ENCODE measurements at regions not wholly inside any gene's neighbourhood (a gene's known extent, or its start where the extent isn't known, plus 50 kb on each side); places are given as distances from the start of the nearest gene placed in this dataset.

GRCh38 chr2:41000374-41000773 is 548.5 kb upstream of the SLC8A1 start:
- H3K4me3 ChIP-seq: no peak overlapping the region
- H3K27me3 ChIP-seq: no peaks in the 10 kb centered on the region
- no peaks in the 10 kb centered on the region for H3K36me3 ChIP-seq
- intact Hi-C loops (cut with DNase I): no loop called here
- WGBS, 2 donors: 38 to 41% methylated on average over 1 of the region's 1 CpG
- no peaks in the 10 kb centered on the region for H3K4me1 ChIP-seq
- no peak overlapping the region for H3K27ac ChIP-seq
- no peak for DNase-seq
- TF ChIP-seq POLR2A (IDR thresholded peaks at IDR 0.05): no peak
- TF ChIP-seq, protein P1, sequence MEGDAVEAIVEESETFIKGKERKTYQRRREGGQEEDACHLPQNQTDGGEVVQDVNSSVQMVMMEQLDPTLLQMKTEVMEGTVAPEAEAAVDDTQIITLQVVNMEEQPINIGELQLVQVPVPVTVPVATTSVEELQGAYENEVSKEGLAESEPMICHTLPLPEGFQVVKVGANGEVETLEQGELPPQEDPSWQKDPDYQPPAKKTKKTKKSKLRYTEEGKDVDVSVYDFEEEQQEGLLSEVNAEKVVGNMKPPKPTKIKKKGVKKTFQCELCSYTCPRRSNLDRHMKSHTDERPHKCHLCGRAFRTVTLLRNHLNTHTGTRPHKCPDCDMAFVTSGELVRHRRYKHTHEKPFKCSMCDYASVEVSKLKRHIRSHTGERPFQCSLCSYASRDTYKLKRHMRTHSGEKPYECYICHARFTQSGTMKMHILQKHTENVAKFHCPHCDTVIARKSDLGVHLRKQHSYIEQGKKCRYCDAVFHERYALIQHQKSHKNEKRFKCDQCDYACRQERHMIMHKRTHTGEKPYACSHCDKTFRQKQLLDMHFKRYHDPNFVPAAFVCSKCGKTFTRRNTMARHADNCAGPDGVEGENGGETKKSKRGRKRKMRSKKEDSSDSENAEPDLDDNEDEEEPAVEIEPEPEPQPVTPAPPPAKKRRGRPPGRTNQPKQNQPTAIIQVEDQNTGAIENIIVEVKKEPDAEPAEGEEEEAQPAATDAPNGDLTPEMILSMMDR (IDR thresholded peaks at IDR 0.05): no peak
- H3K9me3 ChIP-seq: no peaks in the 10 kb centered on the region

DNA sequence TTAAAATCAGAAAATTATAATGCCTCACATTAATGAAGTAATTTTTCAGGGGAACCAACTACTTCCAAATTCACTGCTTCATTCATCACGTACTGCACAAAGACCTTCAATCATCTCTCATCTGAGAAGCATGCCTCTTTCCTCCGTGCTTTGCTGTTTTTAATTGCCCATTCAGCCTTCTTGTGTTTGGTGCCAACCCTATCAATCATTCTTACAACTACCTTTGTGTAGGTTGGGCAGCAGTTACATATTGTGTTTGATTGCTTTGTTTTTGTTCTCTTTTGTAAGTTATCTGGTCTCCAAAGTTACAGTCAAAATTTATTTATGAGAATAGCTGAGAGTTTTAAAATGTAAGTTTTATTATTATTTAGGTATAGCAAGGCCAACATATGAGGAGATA is 549.0 kb upstream of the SLC8A1 start:
- intact Hi-C loops (cut with DNase I): no loop called here
- H3K36me3 ChIP-seq: no peaks in the 10 kb centered on the region
- H3K27me3 ChIP-seq: no peaks in the 10 kb centered on the region
- H3K9me3 ChIP-seq: no peaks in the 10 kb centered on the region
- H3K27ac ChIP-seq: no peak overlapping the region
- no peaks in the 10 kb centered on the region for H3K4me1 ChIP-seq
- TF ChIP-seq, protein P1 (IDR thresholded peaks at IDR 0.05): no peak
- TF ChIP-seq POLR2A (IDR thresholded peaks at IDR 0.05): no peak
- WGBS, 2 donors: 37 to 38% methylated on average over 2 of the region's 2 CpGs
- no peak for DNase-seq
- no peak overlapping the region for H3K4me3 ChIP-seq

DNA sequence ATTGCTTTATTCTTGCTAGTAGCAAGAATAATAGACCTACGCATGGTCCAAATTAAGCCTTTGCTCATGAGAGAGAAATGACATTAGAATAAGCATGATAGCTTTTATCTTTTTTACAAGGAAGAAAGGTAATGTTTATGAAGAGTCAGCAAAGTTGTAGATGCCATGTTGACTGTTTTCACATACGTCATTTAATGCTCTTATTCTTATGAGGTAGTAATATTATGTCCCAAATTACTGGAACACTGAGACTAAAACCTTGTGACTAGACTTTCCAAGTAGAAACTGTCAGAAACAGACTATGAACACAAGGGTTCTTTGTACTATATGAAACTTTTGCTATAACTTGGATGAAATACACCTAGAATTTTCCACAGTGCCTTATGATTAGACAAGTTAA is 552.8 kb upstream of the SLC8A1 start:
- H3K9me3 ChIP-seq: no peaks in the 10 kb centered on the region
- TF ChIP-seq, protein P1 (IDR thresholded peaks at IDR 0.05): no peak
- TF ChIP-seq POLR2A (IDR thresholded peaks at IDR 0.05): no peak

DNA sequence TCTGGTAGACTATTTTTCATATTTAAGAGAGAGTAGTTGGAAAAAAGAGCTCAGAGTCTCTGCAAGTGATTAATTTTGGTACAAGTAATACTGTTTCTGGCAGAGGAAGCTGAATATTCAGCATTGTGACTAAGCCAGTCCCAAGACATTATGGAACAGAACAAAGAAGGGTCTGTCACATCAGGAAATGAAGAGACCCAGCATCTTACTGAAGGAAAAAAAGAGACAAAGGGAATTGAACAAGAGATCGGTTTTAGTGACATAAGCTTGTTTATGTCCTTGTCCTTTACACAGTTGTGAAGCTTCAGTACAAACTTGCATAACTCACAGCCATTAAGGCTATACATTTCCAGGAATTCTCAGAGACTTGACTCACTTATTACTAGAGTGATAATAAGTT is 568.5 kb upstream of the SLC8A1 start:
- Histone ChIP-seq H3K27me3 (no peaks in the 10 kb centered on the region), H3K4me1 (no peaks in the 10 kb centered on the region), H3K9me3 (no peaks in the 10 kb centered on the region), H3K27ac (no peak overlapping the region), H3K36me3 (no peaks in the 10 kb centered on the region), H3K4me3 (no peak overlapping the region)
- intact Hi-C loops (cut with DNase I): no loop called here
- WGBS, 2 donors: 38 to 46% methylated on average over 1 of the region's 1 CpG
- DNase-seq: no peak
- no peak for TF ChIP-seq POLR2A (IDR thresholded peaks at IDR 0.05)

More for the DNA sequence above, 552.8 kb upstream of the SLC8A1 start:
- Histone ChIP-seq H3K27ac (no peak overlapping the region), H3K36me3 (no peaks in the 10 kb centered on the region), H3K4me3 (no peak overlapping the region), H3K4me1 (no peaks in the 10 kb centered on the region), H3K27me3 (no peaks in the 10 kb centered on the region)
- no peak for DNase-seq
- intact Hi-C loops (cut with DNase I): no loop called here
- whole genome bisulfite sequencing, 2 donors: 87 to 88% methylated on average over 2 of the region's 2 CpGs

DNA sequence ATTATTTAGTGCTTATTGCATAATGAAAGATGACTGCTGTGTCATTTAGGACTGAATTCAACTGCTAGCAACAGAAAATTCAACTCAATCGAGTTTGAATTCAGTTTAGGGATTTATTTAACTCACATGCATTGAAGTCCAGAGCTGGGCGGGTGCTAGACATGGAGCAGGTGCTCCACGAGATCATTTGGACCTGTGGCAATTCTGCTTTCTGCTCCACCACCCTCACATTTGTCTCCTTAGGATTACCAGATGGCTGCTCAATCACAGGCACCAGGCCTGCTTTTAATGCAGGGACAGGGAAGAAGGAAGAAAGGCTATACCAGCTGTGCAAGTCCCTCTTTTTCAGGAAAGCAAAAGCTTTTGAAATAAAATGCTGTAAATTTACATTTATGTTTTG is 572.9 kb upstream of the SLC8A1 start:
- H3K4me3 ChIP-seq: no peak overlapping the region
- intact Hi-C loops (cut with DNase I): no loop called here
- no peak overlapping the region for H3K27ac ChIP-seq
- no peaks in the 10 kb centered on the region for H3K4me1 ChIP-seq
- no peak for DNase-seq
- no peaks in the 10 kb centered on the region for H3K36me3 ChIP-seq
- H3K9me3 ChIP-seq: no peaks in the 10 kb centered on the region
- no peaks in the 10 kb centered on the region for H3K27me3 ChIP-seq
- TF ChIP-seq POLR2A (IDR thresholded peaks at IDR 0.05): no peak
- TF ChIP-seq, protein P1 (IDR thresholded peaks at IDR 0.05): no peak
- WGBS, 2 donors: 43 to 71% methylated on average over 3 of the region's 3 CpGs

- intact Hi-C loops (cut with DNase I): no loop called here
- H3K36me3 ChIP-seq: no peaks in the 10 kb centered on the region
- 77 to 81% methylated on average over 1 of the region's 1 CpG for WGBS, 2 donors
- H3K9me3 ChIP-seq: no peaks in the 10 kb centered on the region
- no peaks in the 10 kb centered on the region for H3K4me1 ChIP-seq
- no peak overlapping the region for H3K27ac ChIP-seq
- H3K27me3 ChIP-seq: no peaks in the 10 kb centered on the region
- no peak for DNase-seq
- no peak overlapping the region for H3K4me3 ChIP-seq
- TF ChIP-seq, protein P1 (IDR thresholded peaks at IDR 0.05): no peak
- no peak for TF ChIP-seq POLR2A (IDR thresholded peaks at IDR 0.05)
Observed at GRCh38 chr2:41026613-41027012, 574.7 kb upstream of the SLC8A1 start.

Data from esophagus squamous epithelium (tissue), 5 donors.